ENCODE measurements at regions not wholly inside any gene's neighbourhood (a gene's known extent, or its start where the extent isn't known, plus 50 kb on each side); places are given as distances from the start of the nearest gene placed in this dataset.
"Not testable (repeated sequence)": the region's sequence is repeated elsewhere in the genome, so short reads cannot be mapped to it uniquely, and the experiment has no call there.

DNA sequence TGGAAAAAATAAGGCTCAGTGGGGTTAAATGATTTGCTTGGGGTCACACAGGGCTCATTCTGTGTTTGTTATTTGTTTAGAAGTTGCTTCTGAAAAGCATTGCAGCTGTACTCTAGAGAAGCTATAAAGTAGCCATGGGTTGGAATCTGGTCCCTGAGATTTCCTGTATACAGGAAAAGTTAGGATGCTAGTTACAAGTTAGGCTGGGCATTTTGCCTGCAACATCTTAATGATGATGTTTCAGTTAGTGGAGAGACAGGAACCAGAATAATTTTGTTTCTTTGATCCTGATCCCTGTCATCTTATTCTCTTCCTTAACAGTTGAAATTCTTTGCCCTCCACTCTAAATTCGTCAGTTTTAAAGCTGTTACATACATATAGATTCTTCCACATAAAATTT, 445.3 kb downstream of the OTOL1 start:
- CTCF ChIA-PET: no interaction called here
- no peak overlapping the region for H3K27ac ChIP-seq
- TF ChIP-seq, protein P1, sequence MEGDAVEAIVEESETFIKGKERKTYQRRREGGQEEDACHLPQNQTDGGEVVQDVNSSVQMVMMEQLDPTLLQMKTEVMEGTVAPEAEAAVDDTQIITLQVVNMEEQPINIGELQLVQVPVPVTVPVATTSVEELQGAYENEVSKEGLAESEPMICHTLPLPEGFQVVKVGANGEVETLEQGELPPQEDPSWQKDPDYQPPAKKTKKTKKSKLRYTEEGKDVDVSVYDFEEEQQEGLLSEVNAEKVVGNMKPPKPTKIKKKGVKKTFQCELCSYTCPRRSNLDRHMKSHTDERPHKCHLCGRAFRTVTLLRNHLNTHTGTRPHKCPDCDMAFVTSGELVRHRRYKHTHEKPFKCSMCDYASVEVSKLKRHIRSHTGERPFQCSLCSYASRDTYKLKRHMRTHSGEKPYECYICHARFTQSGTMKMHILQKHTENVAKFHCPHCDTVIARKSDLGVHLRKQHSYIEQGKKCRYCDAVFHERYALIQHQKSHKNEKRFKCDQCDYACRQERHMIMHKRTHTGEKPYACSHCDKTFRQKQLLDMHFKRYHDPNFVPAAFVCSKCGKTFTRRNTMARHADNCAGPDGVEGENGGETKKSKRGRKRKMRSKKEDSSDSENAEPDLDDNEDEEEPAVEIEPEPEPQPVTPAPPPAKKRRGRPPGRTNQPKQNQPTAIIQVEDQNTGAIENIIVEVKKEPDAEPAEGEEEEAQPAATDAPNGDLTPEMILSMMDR (conservative IDR thresholded peaks at IDR 0.05; ENCODE audit: low read depth): no peak
- POLR2A ChIA-PET (ENCODE audit: low non-redundant PET): no interaction called here
- DNase-seq (ENCODE audit: low spot score): no peak

DNA sequence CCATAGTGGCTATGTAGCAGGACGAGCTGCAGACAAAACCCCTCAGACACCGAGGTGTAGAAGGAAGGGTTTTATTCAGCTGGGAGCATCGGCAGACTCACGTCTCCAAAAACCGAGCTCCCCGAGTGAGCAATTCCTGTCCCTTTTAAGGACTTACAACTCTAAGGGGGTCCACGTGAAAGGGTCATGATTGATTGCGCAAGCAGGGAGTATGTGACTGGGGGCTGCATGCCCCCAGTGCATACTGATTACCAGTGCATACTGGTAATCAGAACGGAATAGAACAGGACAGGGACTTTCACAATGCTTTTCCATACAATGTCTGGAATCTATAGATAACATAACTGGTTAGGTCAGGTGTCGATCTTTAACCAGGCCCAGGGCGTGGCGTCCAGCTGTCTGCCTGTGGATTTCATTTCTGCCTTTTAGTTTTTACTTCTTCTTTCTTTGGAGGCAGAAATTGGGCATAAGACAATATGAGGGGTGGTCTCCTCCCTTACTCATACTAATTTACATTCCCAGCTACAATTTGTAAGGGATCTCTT, 447.3 kb downstream of the OTOL1 start:
- CTCF ChIA-PET; DNase-seq (ENCODE audit: low spot score); H3K27ac ChIP-seq; POLR2A ChIA-PET (ENCODE audit: low non-redundant PET): not testable (repeated sequence)

DNA sequence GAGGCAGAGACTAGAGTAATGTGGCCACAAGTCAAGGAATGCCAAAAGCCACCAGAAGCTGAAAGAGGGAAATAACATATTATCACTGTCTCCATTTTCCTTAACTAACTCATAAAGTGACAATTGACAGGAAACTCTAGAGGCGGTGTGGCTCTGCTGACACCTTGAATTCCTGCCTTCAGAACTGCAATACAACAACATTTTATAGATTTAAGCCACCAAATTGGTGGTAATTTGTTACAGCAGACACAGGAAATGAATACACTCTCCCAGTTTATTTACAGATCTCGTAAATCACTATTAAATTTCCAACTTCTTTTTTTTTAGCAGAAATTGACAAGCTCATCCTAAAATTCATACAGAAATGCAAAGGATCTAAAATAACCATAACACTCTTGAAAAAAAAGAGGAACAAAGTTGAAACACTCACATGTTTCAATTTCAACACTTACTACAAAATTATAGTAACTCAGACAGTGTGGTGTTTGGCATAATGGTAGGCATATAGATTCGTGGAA, 449.9 kb downstream of the OTOL1 start:
- CTCF ChIA-PET: no interaction called here
- POLR2A ChIA-PET (ENCODE audit: low non-redundant PET): no interaction called here
- H3K27ac ChIP-seq: no peak overlapping the region
- TF ChIP-seq, protein P1 (conservative IDR thresholded peaks at IDR 0.05; ENCODE audit: low read depth): no peak
- no peak for DNase-seq (ENCODE audit: low spot score)

DNA sequence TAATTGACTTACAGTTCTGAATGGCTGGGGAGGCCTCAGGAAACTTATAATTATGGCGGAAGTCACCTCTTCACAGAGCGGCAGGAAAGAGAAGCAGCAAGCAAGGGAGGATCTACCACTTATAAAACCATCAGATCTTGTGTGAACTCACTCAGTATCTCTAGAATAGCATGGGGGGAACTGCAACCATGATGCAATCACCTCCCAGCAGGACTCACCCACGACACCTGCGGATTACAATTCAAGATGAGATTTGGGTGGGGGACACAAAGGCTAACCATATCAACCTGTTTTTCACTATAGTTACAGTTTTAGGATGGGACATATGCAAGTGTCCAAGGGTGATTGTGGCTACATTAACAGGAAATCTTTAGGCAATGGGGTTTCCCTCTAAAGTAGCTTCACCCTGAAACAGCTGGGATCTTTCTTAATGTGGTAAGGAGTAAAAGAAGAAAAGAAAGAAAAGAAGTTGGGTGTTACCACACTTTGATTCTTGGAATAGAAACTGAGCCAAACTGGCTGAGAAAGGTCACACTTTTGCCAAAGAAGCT, 453.8 kb downstream of the OTOL1 start:
- ChIA-PET POLR2A (ENCODE audit: low non-redundant PET) (no interaction called here), CTCF (no interaction called here)
- no peak overlapping the region for H3K27ac ChIP-seq
- DNase-seq (ENCODE audit: low spot score): no peak
- TF ChIP-seq, protein P1 (conservative IDR thresholded peaks at IDR 0.05; ENCODE audit: low read depth): no peak

DNA sequence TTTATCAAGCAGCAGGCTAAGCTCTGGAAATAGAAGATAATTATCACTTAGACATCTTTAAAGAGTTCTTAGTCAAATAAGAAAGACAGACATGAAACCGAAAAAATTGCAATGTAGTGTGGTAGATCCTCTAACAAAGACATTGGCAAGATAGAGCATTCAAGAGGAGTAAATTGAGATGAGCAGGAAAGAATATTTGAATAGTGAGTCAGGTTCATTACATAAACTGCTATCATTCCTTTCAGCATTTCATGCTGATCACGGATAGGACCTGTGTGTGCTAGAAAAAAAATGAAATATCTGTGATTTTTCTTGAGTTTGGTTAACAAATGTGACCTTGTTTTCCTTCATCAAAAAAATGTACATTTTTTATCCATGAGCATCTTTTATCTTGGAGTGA, 460.9 kb downstream of the OTOL1 start:
- ChIA-PET CTCF (interaction anchor here (0.5 kb wide), 1 partner anchor 542 kb away, joined by 3 read pairs; no protein-coding TSS in a partner anchor), POLR2A (ENCODE audit: low non-redundant PET) (no interaction called here)
- no peak overlapping the region for H3K27ac ChIP-seq
- DNase-seq (ENCODE audit: low spot score): no peak
- TF ChIP-seq, protein P1 (conservative IDR thresholded peaks at IDR 0.05; ENCODE audit: low read depth): no peak

DNA sequence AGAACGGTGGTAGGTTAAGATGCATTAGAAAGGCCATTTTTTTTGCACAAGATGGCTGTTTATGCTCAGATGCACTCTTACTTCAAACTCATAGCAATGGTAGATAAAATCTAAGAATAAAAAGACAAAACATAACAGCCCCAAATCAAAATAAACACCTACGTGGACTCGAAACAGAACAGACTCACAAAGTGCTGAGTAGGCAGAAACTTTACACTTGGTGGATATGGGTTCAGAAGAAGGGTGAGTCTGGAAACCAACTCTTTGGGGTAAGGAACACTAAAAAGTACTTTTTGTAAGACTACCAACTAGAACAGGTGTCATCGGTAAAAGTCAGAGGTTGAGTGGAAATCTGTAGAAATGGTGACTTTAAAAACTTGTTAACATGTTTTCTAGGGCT, 468.2 kb downstream of the OTOL1 start:
- ChIA-PET POLR2A (ENCODE audit: low non-redundant PET) (no interaction called here), CTCF (no interaction called here)
- no peak for DNase-seq (ENCODE audit: low spot score)
- TF ChIP-seq, protein P1 (conservative IDR thresholded peaks at IDR 0.05; ENCODE audit: low read depth): no peak
- H3K27ac ChIP-seq: no peak overlapping the region

DNA sequence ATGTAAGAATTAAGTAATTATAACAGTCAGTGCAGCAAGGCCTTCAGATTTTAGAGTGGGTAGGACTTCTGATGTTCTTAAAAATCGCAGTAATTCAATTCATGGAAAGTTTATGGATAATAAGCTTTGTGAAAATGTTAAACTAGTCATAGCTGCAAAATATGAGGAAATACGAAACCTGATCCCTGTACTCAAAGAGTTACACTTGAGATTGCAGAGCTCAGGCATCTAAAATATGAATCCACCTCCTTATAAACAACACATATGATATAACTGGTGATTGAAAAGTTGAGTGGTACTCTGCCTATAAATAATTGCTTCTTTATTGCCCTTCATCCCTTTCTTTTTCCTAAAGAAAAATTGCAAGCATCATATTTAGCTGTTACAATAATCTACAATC, 473.3 kb downstream of the OTOL1 start:
- no peak overlapping the region for H3K27ac ChIP-seq
- ChIA-PET POLR2A (ENCODE audit: low non-redundant PET) (no interaction called here), CTCF (no interaction called here)
- DNase-seq (ENCODE audit: low spot score): no peak
- TF ChIP-seq, protein P1 (conservative IDR thresholded peaks at IDR 0.05; ENCODE audit: low read depth): no peak

Measured in RWPE1 (cell line).